Activated T-cell treated with anti-CD3 and anti-CD28 coated beads for 48 hours (primary cell): ENCODE measurements at regions not wholly inside any gene's neighbourhood (a gene's known extent, or its start where the extent isn't known, plus 50 kb on each side); places are given as distances from the start of the nearest gene placed in this dataset.
"Not testable (repeated sequence)": the region's sequence is repeated elsewhere in the genome, so short reads cannot be mapped to it uniquely, and the experiment has no call there.

Experiments used
- DNase-seq: peaks from one replicate; pipeline ENCODE4 v3.0.0-alpha.2; 2020; ENCODE audit warnings: low read depth

DNA sequence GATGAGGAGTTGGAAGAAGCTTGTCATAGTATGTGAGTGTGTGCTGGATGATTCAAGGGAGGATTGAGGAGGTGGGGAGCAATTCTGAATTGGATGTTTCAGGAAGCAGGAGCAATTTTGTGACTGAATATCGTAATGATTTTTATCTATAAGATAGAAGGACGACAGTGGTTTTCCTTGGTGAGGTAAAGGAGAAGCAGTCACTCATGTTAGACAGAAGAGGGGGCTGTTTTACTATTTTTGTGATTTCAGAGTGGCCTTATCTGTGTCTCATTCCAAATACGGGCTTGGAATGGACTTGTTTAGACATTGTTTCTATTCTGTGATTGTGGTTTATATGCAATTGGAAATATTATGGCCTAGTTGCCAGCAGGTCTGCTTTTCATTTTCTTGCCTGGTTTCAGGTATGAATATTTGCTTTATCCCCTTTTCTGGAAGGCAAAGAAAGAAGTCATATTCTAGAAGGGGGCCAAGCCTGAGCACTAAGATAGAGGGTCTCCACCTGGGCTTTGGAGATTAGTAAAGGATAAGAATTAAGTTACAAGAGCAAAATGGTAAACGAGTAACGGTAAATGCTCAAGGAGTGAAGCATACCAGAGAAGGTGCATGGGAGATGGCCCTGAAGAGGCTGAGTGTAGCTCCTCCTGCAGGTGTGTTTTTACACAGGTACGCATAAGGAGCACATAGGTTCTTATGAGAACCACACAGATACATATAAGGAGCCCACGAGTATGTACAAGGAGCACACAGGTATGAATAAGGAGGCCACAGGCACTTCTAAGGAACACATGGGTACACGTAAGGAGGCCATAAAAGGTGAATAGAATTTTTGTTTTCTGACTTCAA, 124.6 kb upstream of the KCNAB1 start:
- DNase-seq: no peak

DNA sequence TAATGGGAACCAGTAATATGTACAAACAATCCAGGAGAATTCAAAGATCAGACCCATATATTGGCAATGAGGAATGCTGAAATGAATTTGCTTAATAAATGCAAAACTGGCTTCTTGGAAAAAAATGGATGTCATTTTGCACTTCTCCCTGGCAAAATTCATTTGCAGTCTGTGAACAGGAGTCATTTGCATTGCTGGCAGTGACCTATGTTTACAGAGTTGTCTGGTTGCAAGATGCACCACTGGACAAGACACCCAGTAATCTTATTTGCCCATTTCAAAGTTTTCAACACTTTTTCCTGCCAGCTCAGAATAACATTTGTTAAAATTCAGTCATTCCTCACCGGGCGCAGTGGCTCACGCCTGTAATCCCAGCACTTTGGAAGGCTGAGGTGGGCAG, 123.5 kb upstream of the KCNAB1 start:
- no peak for DNase-seq

DNA sequence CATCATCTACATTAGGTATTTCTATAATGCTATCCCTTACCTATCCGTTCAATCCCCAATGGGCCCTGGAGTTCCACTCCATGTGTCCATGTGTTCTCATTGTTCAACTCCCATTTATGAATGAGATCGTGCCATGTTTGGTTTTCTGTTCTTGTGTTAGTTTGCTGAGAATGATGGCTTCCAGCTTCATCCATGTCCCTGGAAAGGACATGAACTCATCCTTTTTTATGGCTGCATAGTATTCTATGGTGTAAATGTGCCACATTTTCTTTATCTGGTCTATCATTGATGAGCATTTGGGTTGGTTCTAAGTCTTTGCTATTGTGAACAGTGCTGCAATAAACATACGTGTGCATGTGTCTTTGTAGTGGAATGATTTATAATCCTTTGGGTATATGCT, 122.2 kb upstream of the KCNAB1 start:
- not testable (repeated sequence) for DNase-seq

DNA sequence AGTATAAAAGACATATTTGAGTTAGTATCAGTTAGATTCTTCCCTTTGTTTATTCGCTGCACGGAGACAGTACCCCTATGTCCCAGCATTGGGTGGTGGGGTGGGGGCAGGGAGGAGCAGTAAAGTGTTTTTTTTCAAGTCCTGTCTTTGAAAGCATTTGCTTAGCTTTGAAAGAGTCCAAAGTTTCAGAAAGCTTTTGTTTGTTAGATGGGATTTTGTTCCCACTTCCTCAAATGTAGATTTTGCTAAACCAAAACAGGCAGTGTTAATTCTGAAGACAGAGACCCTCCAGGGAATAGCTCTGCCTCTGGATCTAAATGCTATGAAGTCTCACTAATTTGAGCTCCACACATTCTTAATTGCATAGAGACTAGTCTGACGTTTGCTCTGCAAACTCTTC, 114.6 kb upstream of the KCNAB1 start:
- no peak for DNase-seq

DNA sequence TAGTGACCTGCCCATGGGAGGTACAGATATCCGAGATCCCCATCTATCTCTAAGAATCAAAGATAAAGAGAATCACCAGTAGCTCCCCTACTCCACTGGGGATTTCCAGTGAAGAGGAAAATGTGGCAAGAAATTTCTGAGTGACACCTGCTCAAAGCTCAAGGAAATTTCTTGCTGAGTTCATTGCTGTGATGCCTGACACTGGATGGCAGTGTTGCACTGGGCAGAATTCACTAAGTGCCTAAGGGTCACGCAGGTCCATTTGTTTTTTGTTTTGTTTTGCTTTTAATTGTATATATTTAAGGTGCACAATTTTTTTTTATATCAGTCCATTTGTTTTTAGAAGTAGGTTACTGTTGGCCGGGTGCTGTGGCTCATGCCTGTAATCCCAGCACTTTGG, 109.5 kb upstream of the KCNAB1 start:
- no peak for DNase-seq

DNA sequence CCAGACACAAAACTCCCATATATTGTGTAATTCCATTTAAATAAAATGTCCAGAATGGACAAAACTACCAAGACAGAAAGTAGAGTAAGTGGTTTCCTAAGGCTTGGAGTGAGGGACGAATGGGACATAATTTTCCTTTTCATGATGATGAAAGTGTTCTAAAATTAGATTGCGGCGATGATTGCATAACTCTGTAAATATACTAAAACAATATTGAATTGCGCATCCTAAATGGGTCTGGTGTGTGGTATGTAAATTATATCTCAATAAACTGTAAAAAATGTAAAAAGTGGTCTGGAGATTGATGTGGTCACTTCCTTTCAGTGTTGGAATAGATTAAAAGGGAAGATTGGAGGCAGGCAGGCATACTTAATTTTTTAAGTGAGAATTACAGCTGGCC, 105.9 kb upstream of the KCNAB1 start:
- no peak for DNase-seq

DNA sequence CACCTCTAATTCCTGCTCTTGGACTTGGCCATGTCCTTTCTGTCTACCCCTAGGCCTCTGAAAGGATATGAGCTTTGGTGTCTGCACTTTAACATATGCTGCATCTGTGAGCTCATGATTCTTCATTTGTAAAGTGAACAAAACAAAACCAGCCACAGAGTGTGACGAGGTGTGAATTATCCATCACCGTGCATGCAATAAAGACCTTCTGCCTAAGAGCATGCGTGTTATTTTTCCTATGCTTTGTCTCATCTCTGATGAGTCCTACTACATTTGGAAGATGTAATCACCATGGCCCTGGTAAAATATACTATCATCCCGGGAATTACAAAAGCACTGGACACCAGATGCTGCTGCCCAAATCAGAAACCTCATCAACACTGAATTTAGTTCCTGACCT, 103.5 kb upstream of the KCNAB1 start:
- no peak for DNase-seq

DNA sequence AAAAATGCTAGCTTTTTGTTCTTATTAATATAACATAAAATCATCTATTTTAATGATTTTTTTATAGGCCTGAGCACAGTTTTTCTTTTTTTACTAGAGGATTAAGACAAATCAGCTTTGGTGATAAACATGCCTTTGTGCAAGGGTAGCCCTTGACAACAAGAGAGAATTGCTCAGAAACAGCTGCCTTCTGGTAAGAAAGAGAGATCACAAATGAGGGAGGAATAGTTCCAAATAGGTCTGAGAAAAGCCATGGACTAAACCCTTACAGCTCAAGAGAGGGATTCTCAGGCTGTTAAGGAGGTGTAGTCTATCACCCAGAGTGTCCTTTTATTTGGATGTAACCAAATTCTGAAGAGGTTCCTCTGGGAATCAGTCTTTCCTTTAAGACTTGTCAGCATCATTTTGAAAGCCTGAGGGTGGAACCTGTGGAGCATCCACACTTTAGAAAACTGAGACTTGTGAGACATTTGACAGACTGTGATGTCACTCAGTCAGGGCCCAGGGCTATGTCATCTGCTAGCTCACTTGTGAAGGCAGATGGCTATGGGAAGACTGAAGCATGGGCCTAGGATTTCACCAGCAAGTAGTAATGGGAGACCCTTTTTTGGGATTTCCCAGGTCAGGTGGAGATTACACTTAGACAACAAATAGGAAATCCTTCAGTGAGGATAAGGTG, 102.9 kb upstream of the KCNAB1 start:
- no peak for DNase-seq

DNA sequence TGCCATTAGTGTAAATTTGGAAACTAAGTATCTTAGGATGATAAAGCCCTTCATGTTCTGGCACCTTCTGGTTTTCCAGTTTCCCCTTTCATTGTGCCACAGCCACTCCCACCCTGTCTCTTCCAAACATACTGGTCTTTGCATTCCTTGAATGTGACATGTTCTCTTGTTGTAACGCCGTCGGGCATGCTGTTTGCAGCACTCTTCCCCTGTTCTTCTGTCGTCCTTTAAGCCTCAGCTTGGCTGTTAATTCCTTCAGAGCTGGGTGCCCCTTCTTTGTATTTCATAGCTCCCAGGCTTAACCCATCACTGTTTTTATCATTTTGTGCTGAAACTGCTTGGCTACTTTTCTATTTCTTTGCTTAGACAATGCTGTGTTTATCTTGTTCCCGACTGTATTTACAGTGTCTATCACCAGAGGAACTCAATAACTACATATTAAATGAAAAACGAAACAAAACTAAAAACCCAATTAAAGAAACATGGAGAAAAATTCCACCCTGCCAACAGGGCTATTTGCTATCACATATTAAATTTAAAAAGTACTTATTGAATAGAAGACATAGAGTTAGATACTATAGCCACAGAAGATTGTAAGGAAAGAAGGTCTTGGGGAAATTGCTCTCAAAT, 95.4 kb upstream of the KCNAB1 start:
- no peak for DNase-seq

DNA sequence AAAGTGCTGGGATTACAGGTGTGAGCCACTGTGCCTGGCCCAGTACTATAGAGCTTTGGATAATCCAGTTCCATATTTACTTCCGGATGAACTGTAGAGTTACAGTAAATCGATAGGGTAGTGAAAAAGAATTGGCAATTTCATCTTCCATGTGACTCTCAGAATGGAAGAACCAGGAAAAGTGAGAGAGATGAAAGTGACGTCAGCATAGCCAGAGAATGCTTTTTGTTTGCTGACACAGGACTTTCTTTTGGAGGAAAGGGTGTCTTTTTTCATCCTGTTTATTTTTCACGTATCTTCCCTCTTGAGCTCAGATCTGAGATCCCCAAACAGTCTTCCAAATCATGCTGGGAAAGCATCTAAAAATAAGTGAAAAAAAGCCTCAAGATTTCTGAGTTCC, 91.2 kb upstream of the KCNAB1 start:
- no peak for DNase-seq

DNA sequence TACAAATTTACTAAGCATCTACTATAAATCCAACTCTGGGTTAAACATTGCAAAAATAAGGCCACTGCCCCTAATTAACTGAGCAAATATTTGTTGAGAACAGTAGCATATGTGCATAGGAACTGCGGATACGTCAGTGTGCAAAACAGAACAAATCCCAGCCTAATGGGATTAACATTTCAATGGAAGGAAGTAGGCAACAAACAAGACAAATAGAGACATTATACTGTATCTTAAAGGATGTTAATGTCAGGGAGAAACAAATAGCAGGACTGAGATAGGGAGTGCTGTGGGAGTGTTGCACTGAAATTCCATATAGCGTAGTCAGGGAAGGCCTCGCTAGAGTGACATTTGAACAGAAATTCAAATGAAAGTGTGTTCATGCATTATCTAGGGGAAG, 89.7 kb upstream of the KCNAB1 start:
- no peak for DNase-seq

DNA sequence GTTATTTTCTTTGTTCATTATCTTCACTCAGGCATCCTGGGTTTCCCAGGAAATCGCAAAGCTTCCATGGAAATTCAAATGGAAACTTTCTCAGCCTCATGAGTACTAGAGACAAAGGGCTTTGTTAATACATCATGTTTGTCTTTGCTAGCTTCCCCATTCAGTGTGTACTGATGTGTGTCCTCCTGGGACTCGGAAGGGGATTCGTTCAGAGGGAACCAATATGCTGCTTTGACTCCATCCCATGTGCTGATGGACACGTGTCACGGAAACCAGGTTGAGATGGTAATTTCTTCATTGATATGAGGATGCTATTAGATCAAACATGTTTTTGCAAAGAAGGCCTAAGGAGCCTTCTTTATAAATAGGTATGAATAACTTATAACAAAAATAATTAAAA, 87.0 kb upstream of the KCNAB1 start:
- no peak for DNase-seq

DNA sequence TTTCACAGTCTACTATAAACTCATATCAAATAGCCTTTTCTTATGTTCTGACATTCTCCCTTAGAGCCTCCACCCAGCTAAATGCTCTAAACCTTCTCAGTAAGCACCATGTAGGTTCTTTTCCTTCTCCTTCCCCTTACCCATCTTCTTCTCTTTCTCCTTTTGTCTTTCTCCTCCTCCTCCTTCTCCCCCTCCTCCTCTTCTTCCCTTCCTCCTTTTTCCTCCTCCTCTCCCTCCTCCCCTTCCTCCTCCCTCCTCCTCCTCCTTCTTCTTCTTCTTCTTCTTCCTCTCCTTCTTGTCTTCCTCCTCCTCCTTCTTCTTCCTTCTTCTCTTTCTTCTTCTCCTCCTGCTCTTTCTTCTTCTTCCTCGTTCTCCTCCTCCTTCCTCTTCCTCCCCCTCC, 85.2 kb upstream of the KCNAB1 start:
- DNase-seq: no peak

DNA sequence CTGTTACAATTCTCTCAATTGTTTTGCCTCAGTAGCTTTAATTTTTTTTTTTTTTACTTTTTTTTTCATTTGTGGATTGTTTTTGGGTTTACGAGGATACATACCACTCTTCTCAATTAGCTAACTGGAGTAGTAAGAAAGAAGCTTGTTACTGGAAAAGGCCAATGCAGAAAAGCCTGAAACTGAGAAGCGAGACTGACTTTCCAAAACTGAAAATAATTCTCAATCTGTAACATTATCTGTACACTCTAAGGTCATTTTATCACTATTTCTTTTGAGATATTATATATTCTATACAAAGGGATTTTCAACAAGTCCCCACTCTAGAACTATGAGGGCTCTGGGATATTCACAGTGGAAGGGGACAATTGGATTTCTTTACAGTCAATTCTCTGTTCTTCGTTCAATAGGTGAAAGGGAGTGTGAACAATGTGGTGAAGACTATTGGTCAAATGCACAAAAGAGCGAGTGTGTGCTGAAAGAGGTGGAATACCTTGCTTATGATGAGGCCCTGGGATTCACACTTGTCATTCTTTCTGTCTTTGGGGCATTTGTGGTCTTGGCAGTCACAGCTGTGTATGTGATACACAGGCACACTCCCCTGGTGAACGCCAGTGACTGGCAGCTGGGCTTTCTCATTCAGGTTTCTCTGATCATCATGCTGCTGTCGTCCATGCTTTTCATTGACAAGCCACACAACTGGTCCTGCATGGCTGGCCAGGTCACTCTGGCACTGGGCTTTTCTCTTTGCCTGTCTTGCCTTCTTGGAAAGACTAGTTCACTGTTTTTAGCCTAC, 83.9 kb upstream of the KCNAB1 start:
- no peak for DNase-seq

DNA sequence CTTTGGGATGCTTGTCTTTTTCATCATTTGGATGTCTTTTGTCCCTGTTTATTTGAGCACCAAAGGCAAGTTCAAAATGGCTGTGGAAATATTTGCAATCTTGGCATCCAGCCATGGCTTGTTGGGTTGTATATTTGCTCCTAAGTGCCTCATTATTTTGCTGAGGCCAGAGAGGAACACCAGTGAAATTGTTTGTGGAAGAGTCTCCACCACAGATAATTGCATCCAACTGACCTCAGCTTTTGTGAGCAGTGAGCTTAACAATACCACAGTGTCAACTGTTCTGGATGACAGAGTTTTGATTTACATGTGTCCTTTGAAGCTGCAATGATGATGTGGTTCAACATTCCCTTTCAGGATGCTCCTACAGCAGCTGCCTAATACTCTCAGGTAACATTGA, 83.0 kb upstream of the KCNAB1 start:
- DNase-seq: no peak

DNA sequence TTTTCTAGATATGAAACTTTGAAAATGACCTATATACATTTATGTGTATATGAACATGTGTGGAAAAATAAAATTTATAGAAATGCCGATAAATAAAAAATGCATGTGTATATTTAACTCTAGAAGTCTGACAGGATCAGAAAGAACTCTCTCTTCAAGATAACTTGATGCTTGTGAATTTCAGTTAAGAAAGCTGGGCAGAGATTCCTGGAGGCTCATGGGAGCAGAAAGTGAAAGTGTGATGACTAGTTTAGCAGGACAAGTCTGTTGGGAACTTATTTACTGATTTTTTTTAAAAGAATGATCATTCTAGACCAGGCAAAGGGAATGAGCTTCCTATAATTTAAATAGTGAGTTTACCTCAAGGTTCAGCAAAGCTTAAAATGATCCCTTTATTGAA, 81.5 kb upstream of the KCNAB1 start:
- no peak for DNase-seq

DNA sequence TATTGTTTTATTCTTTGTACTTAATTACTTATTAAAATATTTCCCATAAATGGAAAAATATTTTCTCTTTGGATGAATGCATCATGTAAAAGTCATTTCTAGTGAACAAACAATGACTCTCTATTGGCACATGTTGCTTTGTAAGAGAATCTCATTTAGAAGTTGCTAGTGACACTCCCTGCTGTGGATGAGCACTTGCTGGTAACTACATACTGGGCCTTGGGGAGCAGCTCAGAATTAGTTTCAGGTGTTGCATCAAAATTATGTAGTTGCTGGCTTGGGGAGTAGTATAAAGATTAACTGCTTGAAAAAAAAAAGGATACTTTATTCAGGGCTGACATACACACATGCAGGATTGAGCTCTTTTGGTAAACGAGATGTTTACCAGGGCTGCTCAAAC, 80.3 kb upstream of the KCNAB1 start:
- no peak for DNase-seq

DNA sequence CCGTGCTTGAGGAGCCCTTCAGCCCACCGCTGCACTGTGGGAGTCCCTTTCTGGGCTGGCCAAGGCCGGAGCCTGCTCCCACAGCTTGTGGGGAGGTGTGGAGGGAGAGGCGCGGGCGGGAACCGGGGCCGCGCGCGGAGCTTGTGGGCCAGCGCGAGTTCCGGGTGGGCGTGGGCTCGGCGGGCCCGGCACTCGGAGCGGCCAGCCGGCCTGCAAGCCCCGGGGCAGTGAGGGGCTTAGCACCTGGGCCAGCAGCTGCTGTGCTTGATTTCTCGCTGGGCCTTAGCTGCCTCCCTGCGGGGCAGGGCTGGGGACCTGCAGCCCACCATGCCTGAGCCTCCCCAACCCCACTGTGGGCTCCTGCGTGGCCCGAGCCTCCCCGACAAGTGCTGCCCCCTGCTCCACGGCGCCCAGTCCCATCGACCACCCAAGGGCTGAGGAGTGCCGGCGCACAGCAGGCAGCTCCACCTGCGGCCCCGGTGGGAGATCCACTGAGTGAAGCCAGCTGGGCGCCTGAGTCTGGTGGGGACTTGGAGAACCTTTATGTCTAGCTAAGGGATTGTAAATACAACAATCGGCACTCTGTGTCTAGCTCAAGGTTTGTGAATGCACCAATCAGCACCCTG, 79.0 kb upstream of the KCNAB1 start:
- not testable (repeated sequence) for DNase-seq

DNA sequence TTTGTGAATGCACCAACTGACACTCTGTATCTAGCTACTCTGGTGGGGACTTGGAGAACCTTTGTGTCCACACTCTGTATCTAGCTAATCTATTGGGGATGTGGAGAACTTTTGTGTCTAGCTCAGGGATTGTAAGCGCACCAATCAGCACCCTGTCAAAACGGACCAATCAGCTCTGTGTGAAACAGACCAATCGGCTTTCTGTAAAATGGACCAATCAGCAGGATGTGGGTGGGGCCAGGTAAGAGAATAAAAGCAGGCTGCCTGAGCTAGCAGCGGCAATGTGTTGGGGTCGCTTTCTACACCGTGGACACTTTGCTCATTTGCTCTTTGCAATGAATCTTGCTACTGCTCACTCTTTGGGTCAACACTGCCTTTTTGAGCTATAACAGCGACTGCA, 78.5 kb upstream of the KCNAB1 start:
- not testable (repeated sequence) for DNase-seq

DNA sequence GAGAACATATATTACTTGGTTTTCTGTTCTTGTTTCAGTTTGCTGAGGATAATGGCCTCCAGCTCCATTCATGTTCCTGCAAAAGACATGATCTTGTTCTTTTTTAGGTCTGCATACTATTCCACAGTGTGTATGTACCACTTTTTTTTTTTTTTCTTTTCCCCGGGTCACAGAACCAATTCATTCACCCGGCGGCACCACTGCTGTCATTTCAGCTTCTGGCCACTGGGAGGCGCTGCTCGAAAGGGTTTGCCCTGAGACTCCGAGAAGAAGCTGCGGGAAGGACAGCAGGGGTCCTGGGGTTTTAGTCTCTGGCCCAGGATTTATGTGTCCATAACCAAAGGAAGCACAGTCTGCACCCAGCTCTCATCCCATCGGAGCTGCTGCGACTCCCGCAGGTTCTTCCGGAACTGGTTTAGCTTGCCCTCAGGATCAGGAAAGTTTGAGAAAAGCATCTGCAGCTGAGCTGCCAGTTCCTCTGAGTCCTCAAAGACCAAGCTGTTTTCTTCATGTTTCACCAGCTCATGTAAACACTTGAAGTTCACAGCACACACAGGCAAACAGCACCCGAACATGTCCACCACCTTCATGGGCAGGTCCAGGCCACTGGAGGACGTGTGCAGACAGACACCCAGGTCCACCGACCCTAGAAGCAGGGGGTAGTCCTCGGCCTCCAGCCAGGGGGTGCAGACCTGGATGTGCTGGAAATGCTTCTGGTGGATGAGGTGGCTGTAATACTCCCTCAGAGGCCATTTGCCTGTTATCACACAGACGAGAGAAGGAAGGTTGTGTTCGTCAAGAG, 76.3 kb upstream of the KCNAB1 start:
- DNase-seq: peak; percentile 52

DNA sequence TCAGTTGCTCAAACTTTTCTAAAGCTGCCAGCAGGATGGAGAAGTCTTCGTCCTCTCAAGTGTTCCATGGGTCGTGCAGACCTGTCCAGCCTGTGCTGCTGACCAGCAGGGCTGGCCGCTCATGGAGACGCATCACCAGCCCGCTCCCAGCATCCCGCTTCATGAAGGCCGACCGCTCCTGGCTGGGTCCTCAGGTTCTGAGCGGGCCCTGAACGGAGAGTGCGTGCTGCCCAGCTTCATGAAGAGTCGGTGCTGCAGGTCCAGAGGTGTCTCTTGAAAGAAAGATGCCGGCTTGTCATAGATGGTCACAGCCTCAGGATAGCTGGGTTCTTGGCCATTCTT, 75.8 kb upstream of the KCNAB1 start:
- no peak for DNase-seq
